Superior temporal gyrus (tissue), 1 donor: ENCODE measurements at regions not wholly inside any gene's neighbourhood (a gene's known extent, or its start where the extent isn't known, plus 50 kb on each side); places are given as distances from the start of the nearest gene placed in this dataset.

ENCODE experiments used
- DNase-seq: peaks from one replicate; pipeline ENCODE4 v3.0.0-alpha.2; 2016; ENCODE audit errors: extremely low spot score

GRCh38 chr16:87126403-87127025 lies 190.7 kb downstream of the C16orf95 start:
- no peak for DNase-seq

- DNase-seq, result no peak
Measured at GRCh38 chr16:87127061-87127765, 190.0 kb downstream of the C16orf95 start.

- no peak for DNase-seq
Measured at GRCh38 chr16:87127766-87128147, 189.4 kb downstream of the C16orf95 start.

- no peak for DNase-seq
Measured at GRCh38 chr16:87129771-87130170, 187.4 kb downstream of the C16orf95 start.

- no peak for DNase-seq
Measured at GRCh38 chr16:87131061-87131995, 185.9 kb downstream of the C16orf95 start.

GRCh38 chr16:87131996-87132345 lies 185.2 kb downstream of the C16orf95 start:
- no peak for DNase-seq

GRCh38 chr16:87132361-87133014 lies 184.7 kb downstream of the C16orf95 start:
- DNase-seq, result peak; percentile 65

- DNase-seq, result no peak
Measured at GRCh38 chr16:87133112-87133850, 183.9 kb downstream of the C16orf95 start.

GRCh38 chr16:87133966-87134627 lies 183.1 kb downstream of the C16orf95 start:
- DNase-seq, result no peak

- no peak for DNase-seq
Measured at GRCh38 chr16:87134628-87134995, 182.6 kb downstream of the C16orf95 start.

GRCh38 chr16:87135246-87136030 lies 181.8 kb downstream of the C16orf95 start:
- no peak for DNase-seq

- DNase-seq, result no peak
Measured at GRCh38 chr16:87138316-87138715, 178.9 kb downstream of the C16orf95 start.

- DNase-seq, result no peak
Measured at GRCh38 chr16:87138738-87139267, 178.4 kb downstream of the C16orf95 start.

- DNase-seq, result no peak
Measured at GRCh38 chr16:87140211-87141200, 176.7 kb downstream of the C16orf95 start.

GRCh38 chr16:87141402-87141801 lies 175.8 kb downstream of the C16orf95 start:
- no peak for DNase-seq

- no peak for DNase-seq
Measured at GRCh38 chr16:87143661-87144121, 173.5 kb downstream of the C16orf95 start.

- no peak for DNase-seq
Measured at GRCh38 chr16:87144232-87144631, 173.0 kb downstream of the C16orf95 start.
